ENCODE measurements at regions not wholly inside any gene's neighbourhood (a gene's known extent, or its start where the extent isn't known, plus 50 kb on each side); places are given as distances from the start of the nearest gene placed in this dataset.

GRCh38 chr2:37812941-37813730 is 112.0 kb upstream of the RMDN2 start:
- H3K9me3 ChIP-seq = peaks cover 6% of the 10 kb centered on the region
- H3K27ac ChIP-seq = no peak overlapping the region
- H3K4me1 ChIP-seq = no peaks in the 10 kb centered on the region
- CTCF ChIA-PET = interaction anchor here (1.2 to 1.4 kb wide), 4 partner anchors 19 to 399 kb away, joined by 4 to 9 read pairs (median 4); no protein-coding TSS in a partner anchor
- TF ChIP-seq FOSB (CRISPR knock-in tag; IDR thresholded peaks at IDR 0.05) = no peak
- TF ChIP-seq BCL3 (IDR thresholded peaks at IDR 0.05) = no peak
- TF ChIP-seq RARB (CRISPR knock-in tag; IDR thresholded peaks at IDR 0.05) = no peak
- no peak for TF ChIP-seq MAFK (IDR thresholded peaks at IDR 0.05; ENCODE audit: partially characterized antibody)
- TF ChIP-seq MAX (IDR thresholded peaks at IDR 0.05) = no peak
- no peak for TF ChIP-seq KDM1A (IDR thresholded peaks at IDR 0.05; ENCODE audit: low read depth)
- TF ChIP-seq FOXS1 (CRISPR knock-in tag; IDR thresholded peaks at IDR 0.05) = no peak
- no peak for TF ChIP-seq E2F6 (IDR thresholded peaks at IDR 0.05; ENCODE audit: borderline replicate concordance, low read depth)
- no peak for TF ChIP-seq TFCP2L1 (CRISPR knock-in tag; IDR thresholded peaks at IDR 0.05)
- no peak for TF ChIP-seq HDAC2 (IDR thresholded peaks at IDR 0.05)
- TF ChIP-seq SMC3 (IDR thresholded peaks at IDR 0.05) = no peak
- POLR2A ChIA-PET = no interaction called here
- no peak overlapping the region for H3K4me2 ChIP-seq
- DNase-seq (ENCODE audit: low read depth in 1 of 2, low spot score in 1 of 2) (no peak), FAIRE-seq (no peak), ATAC-seq (no peak)
- 81% methylated on average over 10 of the region's 10 CpGs for WGBS (ENCODE audit: missing lambda C conversion rate)
- no peak overlapping the region for H3K4me3 ChIP-seq

GRCh38 chr2:37816036-37816435 is 109.1 kb upstream of the RMDN2 start:
- Histone ChIP-seq H3K27ac (no peak overlapping the region), H3K4me3 (no peak overlapping the region), H3K4me2 (no peak overlapping the region), H3K9me3 (no peaks in the 10 kb centered on the region), H3K4me1 (no peaks in the 10 kb centered on the region)
- ChIA-PET POLR2A (no interaction called here), CTCF (no interaction called here)
- no peak for ATAC-seq
- no peak for DNase-seq (ENCODE audit: low read depth in 1 of 2, low spot score in 1 of 2)
- 89% methylated on average over 8 of the region's 8 CpGs for WGBS (ENCODE audit: missing lambda C conversion rate)
- no peak for TF ChIP-seq RFX5 (IDR thresholded peaks at IDR 0.05)
- no peak for FAIRE-seq

GRCh38 chr2:37816686-37817085 is 108.4 kb upstream of the RMDN2 start:
- ChIA-PET POLR2A (no interaction called here), CTCF (interaction anchor here (2.9 kb wide), 1 partner anchor 15 kb away, joined by 18 read pairs; no protein-coding TSS in a partner anchor)
- Histone ChIP-seq H3K4me3 (no peak overlapping the region), H3K4me1 (no peaks in the 10 kb centered on the region), H3K9me3 (no peaks in the 10 kb centered on the region), H3K27ac (no peak overlapping the region), H3K4me2 (no peak overlapping the region)
- WGBS (ENCODE audit: missing lambda C conversion rate) = 84% methylated on average over 11 of the region's 11 CpGs
- TF ChIP-seq PHF8 (IDR thresholded peaks at IDR 0.05; ENCODE audit: borderline replicate concordance, low read depth) (no peak), HMGXB4 (CRISPR knock-in tag; IDR thresholded peaks at IDR 0.05; ENCODE audit: borderline replicate concordance) (no peak), HES2 (IDR thresholded peaks at IDR 0.05) (no peak)
- DNase-seq (ENCODE audit: low read depth in 1 of 2, low spot score in 1 of 2) (no peak), FAIRE-seq (no peak), ATAC-seq (no peak)

- ATAC-seq = no peak
- 92% methylated on average over 2 of the region's 2 CpGs for WGBS (ENCODE audit: missing lambda C conversion rate)
- H3K4me2 ChIP-seq = no peak overlapping the region
- H3K4me3 ChIP-seq = no peak overlapping the region
- no peaks in the 10 kb centered on the region for H3K9me3 ChIP-seq
- POLR2A ChIA-PET = no interaction called here
- no peak for DNase-seq (ENCODE audit: low read depth in 1 of 2, low spot score in 1 of 2)
- no peak overlapping the region for H3K27ac ChIP-seq
- CTCF ChIA-PET = interaction anchor here (0.9 to 2.9 kb wide), 4 partner anchors 9 to 424 kb away, joined by 3 to 18 read pairs (median 6); no protein-coding TSS in a partner anchor
- TF ChIP-seq POLR2A (IDR thresholded peaks at IDR 0.05; ENCODE audit: low read length) (no peak), TP53 (CRISPR knock-in tag; IDR thresholded peaks at IDR 0.05) (no peak)
- H3K4me1 ChIP-seq = peaks cover 4% of the 10 kb centered on the region; the same call in 1 of the 3 replicates
- no peak for FAIRE-seq
These were observed 105.9 kb upstream of the RMDN2 start for GRCh38 chr2:37819186-37819585.

All from A549 (cell line).